PC-9 (cell line): ENCODE measurements at regions not wholly inside any gene's neighbourhood (a gene's known extent, or its start where the extent isn't known, plus 50 kb on each side); places are given as distances from the start of the nearest gene placed in this dataset.

Source experiments
- EZH2 ChIP-seq: fragments of 200-600 bp; sonication (generic); IDR thresholded peaks from 2 replicates; pipeline ENCODE4 v1.8.0; 2017; ENCODE audit warnings: antibody characterized with exemption, low read depth
- TF ChIP-seq, protein P1 (sequence below): fragments of 200-600 bp; sonication (generic); conservative IDR thresholded peaks from 2 replicates; pipeline ENCODE4 v1.6.1; 2017; ENCODE audit warnings: mixed run types, antibody characterized with exemption, mild to moderate bottlenecking, moderate library complexity

DNA sequence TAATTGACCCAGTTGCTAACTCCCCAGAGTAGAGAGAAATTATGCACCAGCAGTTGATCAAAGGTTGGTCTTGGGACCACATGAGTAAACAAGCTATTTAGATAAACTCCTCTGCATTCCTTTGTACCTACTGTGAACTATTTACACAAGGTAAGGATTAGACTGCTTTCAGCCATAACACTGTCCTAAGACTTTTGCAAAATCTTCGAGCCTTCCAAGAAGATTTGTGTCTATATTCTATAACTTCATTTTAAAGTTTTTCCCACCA lies 108.5 kb upstream of the UNC13C start:
- TF ChIP-seq, protein P1, sequence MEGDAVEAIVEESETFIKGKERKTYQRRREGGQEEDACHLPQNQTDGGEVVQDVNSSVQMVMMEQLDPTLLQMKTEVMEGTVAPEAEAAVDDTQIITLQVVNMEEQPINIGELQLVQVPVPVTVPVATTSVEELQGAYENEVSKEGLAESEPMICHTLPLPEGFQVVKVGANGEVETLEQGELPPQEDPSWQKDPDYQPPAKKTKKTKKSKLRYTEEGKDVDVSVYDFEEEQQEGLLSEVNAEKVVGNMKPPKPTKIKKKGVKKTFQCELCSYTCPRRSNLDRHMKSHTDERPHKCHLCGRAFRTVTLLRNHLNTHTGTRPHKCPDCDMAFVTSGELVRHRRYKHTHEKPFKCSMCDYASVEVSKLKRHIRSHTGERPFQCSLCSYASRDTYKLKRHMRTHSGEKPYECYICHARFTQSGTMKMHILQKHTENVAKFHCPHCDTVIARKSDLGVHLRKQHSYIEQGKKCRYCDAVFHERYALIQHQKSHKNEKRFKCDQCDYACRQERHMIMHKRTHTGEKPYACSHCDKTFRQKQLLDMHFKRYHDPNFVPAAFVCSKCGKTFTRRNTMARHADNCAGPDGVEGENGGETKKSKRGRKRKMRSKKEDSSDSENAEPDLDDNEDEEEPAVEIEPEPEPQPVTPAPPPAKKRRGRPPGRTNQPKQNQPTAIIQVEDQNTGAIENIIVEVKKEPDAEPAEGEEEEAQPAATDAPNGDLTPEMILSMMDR, result no peak
- TF ChIP-seq EZH2, result no peak
